UCSD-AML1 (cell line): ENCODE measurements at regions not wholly inside any gene's neighbourhood (a gene's known extent, or its start where the extent isn't known, plus 50 kb on each side); places are given as distances from the start of the nearest gene placed in this dataset.

Experiments used
- DNase-seq: peaks from one replicate; lab custom pipeline; 2025; ENCODE audit not compliant: unreplicated experiment; lab: John Stamatoyannopoulos, UW

DNA sequence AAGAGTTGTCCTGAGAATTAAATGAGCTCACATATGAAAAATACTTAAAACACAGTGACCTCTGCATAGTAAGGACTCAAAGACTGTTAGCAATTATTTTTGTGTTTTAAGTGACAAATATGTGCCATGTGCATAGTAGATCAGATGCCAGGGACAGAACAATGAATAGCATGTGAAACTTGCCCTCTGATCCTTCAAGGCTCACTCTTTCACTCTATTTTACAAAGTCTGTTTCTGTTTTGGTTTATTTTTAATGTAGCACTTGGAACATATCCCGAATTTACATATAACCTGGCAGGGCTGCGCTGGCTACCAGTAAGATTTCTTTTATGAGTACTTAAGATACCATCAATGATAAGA, 135.5 kb upstream of the TNFAIP3 start:
- no peak for DNase-seq

DNA sequence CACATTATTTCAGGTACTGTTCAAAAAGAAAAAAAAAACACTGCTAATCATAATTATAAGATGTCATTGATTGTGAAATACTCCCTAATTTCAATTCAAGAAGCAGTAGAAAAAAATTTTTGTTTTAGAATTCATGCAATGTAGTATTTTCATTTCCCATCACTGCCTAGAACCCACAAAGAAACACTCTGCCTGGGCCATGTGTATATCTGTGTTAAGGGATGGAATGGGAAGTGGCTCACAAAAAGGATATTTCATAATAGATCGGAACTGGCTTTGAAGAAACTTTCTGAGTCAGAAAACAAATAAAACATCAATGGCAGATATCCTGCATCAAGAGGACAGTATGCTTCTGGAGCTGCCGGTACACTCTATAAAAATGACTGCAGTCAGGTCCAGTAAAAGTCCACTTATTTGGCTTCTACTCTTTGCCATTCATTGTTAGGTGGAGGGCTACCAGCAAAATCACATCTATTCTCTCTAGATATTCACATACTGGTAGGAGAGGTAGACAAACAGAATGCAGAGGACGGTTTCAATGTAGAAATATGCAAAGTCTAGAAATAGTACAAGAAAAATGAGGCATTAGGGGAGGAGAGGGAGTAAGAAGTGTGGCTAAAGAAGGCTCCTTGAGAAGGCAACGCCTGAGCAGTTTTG, 135.0 kb upstream of the TNFAIP3 start:
- no peak for DNase-seq

DNA sequence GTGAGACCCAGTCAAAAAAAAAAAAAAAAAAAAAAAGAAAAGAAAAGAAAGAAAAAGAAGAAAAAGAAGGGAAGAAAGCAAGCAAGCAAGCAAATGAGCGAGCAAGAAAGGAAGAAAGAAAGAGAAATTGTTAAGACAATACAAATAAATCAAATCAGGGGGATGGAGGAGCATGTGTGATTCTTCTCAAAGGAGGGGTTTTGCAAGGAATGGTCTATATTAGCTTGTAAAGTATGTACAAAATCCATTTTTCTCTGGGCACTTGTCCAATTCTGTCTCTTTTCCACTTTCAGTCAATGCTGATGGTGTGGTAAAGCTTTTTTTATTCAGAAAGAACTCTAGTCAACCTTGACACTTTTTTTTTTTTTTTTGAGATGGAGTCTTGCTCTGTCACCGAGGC, 133.7 kb upstream of the TNFAIP3 start:
- no peak for DNase-seq

DNA sequence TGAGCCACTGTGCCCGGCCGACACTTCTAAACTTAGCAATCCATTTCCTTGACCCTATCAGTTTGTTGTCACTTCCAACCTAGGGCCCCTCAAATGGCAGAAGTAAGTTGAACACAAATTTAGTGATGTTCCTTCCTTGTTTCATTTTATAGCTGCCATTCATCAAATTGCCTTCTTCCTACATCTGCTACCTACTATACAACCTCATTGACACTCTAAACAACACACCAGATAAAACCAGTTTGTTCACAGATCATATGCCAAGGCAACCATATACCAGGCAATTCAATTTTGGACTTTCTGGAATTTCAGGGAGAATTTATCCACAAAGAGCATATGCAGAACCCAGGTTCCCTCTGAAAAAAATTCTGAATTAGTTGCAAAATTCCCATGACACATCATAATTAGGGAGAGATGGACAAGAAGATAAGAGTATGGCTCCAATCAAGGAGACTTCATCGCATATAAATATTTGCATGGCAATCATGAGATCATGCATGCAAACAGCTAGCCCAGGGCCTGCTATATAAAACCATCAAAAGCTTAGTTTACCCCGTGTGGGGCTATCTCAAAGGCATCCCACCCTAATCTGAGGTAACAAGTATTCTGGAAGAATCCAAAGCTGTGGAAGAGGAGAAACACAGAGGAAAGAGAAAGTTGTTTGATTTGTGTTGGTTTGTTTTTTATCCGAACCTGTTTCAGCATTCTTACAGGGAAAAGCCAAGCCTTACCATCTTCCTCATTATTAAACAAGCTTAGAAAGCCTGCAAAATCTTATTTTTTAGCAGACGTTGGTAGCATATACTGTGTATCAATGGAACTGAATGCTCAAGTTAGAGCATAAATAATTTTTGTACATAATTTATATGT, 132.8 kb upstream of the TNFAIP3 start:
- no peak for DNase-seq

DNA sequence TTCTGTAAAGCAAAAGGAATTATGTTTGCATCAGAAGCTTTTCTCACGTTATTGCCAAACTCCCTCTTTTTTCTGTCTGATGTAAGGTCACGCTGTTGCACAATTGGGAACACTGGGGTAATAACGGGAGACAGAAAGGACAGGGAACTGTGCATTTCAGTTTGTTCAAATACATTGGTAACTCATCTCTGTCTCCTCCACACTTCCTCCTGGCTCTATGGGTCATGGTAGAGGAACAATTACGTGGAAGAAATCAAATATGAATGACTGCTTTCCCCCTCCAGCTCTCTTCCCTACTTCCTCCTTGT, 132.2 kb upstream of the TNFAIP3 start:
- DNase-seq: no peak

DNA sequence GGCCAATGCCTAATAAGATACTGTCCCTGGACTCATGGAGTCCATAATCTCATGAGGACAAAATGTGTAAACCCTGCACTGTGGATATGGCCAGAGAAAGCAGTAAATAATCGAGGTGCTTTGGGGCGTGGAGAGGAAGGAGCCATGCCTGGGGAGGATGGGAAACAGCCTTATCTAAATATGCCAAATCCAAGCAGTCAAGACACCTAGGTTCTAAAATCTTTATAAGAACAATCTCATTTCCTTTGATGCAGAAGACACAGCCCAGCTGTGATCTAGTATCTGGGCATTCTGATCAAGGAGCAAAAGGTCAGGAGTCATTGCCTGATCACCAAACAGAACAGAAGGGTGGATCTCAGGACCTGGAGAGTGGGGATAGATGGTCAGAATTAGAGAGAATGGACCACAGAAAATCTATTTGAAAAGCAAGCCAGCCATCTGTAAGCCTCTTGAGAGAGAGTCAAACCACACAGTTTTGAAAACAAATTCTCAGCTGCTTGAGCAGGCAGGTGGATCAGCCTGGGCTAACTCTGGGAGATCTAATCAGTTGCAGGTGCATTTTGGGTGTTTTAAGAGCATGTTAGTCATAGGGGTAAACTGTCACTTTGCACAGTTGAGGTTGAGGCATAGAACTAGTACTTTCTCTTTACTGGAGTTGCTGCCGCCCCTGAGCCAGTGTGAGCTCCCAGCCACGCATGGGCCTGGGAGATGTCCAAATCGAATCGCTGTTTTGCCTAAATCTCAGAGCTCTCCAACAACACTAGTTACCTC, 130.8 kb upstream of the TNFAIP3 start:
- DNase-seq: no peak

DNA sequence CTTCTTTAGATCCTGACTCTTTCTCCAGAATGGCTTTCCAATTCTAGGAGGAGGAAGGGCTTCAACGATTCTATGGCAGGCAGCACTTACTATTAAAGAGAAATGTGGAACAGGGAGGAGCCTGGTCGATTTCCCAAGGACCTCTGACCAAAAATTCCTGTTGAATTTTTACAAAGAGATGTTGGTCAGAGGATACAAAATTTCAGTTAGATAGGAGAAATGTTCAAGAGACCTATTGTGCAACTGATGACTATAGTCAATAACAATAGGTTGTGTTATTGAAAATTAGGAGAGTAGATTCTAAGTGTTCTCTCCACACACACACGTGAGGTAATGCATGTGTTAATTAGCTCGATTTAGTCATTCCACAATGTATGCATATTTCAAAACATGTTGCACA, 130.1 kb upstream of the TNFAIP3 start:
- DNase-seq: no peak

DNA sequence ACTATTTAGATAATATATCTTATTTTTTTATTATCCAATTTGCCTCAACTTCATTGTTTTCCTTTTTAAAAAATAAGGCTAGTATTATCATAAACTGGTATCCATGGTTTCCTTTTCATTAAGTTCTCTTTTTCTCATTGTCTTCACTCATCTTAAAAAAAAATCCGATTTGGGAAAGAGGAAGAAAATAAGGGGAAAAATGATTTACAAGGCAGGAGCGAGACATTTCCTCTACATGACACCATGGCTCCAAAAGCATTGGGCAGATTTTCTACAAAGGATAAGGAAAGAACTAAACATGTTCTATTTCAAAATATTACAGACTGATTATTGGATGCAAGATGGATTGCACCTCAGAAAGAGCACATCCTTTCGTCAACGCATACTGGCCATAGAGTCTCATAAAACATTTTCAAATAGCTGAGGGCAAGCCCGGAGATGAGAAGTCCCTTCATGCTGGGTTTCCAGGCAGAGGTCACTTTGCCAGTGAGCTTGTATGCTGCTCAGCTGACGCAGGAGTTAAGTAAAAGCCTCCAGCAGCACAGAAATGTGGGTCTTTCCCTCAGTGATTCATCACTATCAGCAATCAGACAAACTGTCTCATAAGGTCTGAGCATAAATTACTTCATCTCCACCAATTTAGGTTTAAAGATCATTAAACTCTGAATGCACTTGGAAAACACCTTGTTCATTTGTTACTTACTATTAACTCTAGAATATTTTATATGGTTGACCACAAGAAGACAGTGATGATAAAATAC, 129.0 kb upstream of the TNFAIP3 start:
- no peak for DNase-seq

DNA sequence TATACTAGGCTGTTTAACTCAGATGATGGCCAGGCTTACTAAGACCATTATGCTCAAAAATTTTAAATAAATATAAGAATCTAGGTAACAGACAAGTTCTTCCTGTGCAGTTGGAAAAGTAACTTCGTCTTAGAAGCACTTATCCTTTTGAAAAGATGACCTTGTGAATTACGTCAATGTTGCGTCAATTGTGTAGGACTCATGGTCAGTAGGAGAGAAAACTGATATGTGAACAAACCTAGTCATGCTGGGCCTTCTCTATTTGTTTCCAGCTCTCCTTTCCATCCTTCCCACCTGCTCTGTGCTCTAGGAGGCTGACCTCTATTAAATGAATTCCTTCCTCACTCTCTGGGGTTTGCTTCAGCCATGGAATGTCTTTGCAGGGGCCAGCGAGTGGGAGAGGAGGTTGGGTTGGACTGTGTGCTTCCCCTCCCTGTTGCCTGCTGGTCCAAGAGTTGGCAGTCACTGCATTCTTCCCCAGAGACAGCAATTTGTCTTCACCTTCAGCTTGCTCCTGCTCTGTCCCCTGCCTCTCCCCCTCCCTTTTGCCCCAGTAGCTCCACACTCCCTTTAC, 128.0 kb upstream of the TNFAIP3 start:
- DNase-seq: no peak

DNA sequence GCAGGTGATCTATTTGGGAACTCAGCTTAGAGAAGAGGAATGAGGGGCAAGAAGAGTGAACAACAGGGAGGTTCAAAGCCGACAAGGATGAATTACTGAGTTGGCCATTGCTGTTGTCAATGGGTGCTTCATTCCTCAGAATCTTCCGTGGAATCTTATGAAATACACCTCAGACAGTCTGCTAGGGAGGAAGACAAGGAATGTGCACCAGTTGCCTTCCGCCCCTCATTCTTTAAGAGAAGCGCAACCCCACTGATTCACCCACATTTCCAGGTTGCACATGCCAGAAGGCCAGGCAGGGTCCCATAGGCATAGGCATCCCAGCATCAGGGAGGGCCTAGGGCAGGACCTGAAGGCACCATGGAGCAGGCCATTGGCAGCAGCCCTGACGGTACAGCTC, 127.5 kb upstream of the TNFAIP3 start:
- DNase-seq: no peak

DNA sequence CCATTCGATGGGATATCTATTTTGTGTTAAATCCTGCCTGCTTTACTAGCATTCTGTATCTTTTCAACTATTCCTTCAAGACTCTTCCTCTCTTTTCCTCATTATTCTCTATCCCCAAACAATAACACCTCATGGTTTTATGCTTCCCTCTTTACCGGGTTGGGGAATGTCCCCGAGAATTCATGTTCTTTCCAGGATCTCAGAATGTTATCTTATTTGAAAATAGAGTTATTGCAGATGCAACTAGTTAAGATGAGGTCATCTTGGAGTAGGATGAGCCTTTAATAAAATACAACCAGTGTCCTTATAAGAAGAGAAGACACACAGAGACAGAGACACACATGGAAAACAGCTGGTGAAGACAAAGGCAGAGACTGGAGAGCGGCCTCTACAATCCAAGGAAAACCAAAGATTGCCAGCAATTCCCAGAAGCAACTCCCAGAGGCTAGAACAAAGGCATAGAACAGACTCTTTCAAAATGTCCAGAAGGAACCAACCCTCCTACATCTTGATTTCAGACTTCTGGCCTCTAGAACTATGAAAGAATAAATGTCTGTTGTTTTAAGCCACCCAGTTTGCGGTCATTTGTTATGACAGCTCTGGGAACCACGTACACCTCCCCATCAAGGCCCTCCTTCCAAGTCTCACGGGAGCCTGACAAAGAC, 126.8 kb upstream of the TNFAIP3 start:
- DNase-seq: no peak

DNA sequence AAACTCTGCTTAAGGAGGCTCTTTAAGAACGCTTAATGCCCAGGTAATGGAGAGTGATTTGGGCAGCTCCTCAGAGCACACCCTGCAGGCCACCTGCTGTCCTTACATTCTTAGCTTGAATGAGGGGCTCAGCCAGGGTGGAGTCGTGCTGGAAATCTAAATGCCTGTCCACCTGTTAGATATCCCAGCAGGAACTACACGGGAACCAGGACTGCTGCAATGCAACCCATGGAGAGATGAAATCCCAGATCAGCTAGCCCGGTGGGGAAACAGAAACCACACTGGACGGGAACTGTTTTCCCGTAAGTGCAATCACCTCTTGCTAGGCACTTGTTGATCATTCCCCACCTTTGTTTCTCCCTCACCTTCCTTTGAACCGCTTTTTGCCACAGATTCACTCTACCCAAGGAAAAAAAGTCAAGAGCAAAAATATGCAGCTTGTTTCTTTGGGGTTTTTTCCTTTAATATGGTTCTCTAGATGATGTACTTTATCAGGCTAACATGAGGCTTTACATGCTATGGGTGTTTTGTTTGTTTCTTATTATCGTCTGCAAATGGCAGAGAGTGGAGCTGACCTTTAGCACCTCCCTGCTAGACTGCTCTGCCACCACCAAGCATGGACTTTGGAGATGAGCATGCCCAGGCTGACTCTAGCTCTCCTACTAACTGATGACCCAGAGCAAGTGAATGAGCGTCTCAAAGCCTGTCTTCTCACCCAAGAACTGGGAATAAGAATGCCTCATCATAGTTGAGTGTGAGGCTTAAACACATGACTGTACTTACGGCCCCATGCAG, 125.9 kb upstream of the TNFAIP3 start:
- no peak for DNase-seq

DNA sequence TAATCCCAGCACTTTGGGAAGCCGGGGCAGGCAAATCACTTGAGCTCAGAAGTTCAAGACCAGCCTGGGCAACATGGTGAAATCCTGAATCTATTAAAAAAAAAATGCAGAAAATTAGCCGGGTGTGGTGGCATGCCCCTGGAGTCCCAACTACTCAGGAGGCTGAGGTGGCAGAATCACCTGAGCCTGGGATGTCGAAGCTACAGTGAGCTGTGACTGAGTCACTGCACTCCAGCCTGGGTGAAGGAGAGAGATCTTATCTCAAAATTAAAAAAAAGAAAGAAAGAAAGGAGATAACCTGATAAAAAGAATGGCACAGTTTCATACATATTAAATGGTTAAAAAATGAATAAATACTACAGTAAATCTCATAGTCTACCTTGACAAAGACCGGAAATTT, 123.6 kb upstream of the TNFAIP3 start:
- DNase-seq: no peak

DNA sequence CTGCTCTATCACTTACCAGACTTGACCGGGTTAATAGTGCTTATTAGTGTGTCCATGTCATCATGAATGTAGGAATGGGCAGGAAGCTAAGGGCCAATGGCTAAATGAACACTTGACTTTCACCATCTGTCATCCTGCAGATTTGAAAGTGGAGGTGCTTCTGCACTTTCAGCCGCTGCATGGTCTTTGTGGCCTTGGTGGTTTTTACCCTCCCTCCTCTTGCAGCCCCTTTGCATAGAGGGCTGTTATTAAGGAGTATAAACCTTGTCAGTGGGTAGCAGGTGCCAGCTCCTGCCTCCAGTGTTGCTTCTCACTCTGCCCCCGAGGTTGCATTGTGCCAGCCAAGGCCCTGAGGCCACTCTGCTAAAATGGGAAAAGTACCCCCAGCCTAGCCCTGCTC, 122.2 kb upstream of the TNFAIP3 start:
- no peak for DNase-seq

DNA sequence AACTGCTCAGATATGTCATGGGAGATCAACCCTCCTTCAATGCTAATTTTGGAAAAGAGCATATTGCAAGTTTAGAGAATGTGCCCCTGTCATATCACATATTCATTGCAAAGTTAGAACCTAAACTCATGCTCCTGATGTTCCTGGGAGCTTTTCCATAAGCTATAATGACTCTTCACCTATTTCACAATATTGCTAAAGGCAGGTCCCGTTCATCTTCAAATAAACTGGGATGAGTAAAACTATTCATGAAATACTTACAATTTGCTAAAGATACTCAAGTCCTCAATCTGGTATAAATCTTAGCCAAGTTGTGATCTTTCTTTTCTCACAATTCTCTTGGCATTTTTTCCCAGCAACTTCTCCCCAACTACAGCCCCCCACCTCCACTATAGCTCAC, 121.7 kb upstream of the TNFAIP3 start:
- DNase-seq: no peak

DNA sequence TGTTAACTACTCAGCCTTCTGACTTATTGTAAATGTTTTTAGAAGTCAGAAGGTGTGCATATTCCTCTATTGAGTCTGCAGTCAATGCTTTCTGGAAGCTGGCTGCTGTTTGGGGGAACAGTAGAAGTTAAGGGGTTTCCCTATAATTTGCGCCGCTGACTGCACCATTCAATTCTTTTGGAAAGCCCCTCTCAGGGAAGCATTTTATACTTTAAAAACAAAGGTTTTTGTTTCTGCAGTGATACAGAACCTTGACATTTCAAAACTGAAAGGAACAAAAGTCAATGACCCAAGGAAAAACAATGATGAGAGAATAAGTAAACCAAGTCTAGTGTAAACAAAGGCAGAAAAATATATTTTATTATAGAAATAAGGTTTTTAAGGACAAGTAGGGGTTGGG, 120.8 kb upstream of the TNFAIP3 start:
- DNase-seq: no peak

DNA sequence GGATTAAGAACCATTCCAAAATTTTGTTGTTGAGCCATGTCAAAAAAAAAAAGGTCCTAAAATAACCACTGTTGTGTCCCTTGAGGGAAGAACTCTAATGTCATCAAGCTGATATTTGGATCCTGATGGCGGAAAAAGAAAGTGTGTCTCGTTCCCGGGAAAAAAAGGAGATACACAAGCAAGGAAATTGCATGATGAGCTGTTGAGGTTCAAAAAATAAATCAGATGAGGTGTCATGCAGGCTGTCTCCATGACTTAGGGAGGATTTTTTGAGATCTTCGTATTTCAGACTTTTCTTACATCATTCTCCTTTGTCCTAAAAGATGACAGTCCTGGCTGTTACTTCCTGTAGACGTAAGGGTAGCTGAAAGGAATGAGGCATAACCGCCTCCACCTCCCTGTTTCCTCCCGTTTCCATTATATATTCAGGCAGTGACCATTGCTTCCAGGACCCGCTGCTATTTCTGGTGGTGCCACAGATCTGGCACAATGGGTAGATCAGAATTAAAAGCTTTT, 117.3 kb upstream of the TNFAIP3 start:
- DNase-seq: no peak

DNA sequence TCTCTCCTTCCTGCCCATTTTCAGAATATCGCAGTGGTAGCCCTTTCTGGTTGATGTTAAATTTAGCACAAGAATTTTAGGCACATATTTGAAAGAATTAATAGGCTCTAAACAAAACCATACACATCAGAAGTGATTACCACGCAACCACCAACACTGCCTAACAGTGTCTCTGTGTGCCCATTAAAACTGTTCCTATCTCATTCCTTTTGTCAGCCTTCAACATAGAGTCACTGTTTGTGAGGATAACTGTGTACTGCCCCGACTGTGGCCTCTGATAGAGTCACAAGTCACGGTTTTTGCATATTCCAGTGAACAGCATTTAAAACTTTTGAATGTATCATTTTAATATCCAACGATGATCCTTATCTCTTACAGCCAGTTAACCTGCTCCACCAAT, 116.8 kb upstream of the TNFAIP3 start:
- DNase-seq: no peak

DNA sequence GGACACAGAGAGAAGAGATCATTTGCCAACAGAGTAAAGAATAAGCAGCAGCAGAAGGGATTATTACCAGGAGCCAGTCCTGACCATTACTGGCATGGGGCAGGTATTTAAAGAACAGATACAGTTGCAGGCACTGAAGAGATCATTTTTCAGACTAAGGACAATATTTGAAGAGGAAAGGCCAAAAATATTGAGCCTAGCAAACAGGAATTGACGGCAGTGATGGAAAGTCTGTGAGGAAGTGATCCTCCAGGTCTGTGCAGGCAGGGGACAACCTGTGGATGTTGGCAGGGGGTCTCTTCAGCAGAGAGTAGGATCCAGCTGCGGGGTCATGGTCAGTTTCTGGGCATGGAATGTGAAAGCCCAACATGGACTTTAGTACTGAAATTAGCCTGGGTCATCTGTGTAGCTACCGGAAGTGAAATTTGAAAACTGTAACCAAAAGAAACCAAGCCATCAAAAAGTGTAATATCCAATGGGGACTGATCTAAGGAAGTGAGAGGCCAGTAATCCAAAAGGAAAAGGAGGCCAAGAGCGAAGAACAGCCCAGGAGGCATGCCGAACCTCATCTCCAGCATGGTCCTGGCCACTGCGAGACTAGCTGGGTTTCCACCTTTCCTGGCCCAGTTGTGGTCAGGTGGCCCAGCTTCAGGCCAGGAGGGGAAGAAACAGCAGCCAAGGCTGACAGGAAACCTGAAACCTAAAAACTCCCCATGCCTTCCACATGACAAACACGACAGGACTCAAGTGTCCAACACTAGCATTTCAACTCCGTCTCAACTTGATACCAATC, 115.1 kb upstream of the TNFAIP3 start:
- peak; percentile 17 for DNase-seq
